ENCODE measurements at regions not wholly inside any gene's neighbourhood (a gene's known extent, or its start where the extent isn't known, plus 50 kb on each side); places are given as distances from the start of the nearest gene placed in this dataset.
A peak's percentile ranks its signal among the peaks of the same experiment; 100 is the strongest.
"Not testable (repeated sequence)": the region's sequence is repeated elsewhere in the genome, so short reads cannot be mapped to it uniquely, and the experiment has no call there.

GRCh38 chr15:22715133-22715845 lies 71.2 kb upstream of the NIPA1 start:
- DNase-seq (ENCODE audit: low read depth in 1 of 2, low spot score in 2 of 2), result peak in 1 of 2 experiments; percentile 48

GRCh38 chr15:22719980-22720379 lies 66.5 kb upstream of the NIPA1 start:
- H3K4ac ChIP-seq (replicated peaks; ENCODE audit: insufficient read length, low read depth, low read length); POLR2A ChIA-PET (ENCODE audit: partially characterized antibody); H3K27ac ChIP-seq (ENCODE audit: low read depth, low read length); H3K27me3 ChIP-seq (replicated peaks in 1 of 4; ENCODE audit: control insufficient read depth in 3 of 4, extremely low read depth in 1 of 4, insufficient read depth in 3 of 4, low read length in 3 of 4); H4K91ac ChIP-seq (replicated peaks; ENCODE audit: insufficient read length, low read length); H3K4me3 ChIP-seq (ENCODE audit: extremely low read depth in 1 of 4, insufficient read depth in 2 of 4, low read depth in 3 of 4, low read length in 4 of 4); H3K79me1 ChIP-seq (ENCODE audit: low read depth, low read length); H3K9ac ChIP-seq (replicated peaks in 1 of 4; ENCODE audit: extremely low read depth in 1 of 4, low read depth in 3 of 4, low read length in 3 of 4); H2AK5ac ChIP-seq (ENCODE audit: low read depth, low read length); H3K23ac ChIP-seq (ENCODE audit: insufficient read length); H3K56ac ChIP-seq (replicated peaks; ENCODE audit: insufficient read length, low read depth, low read length); H4K5ac ChIP-seq (ENCODE audit: insufficient read length, low read depth, low read length); H2AFZ ChIP-seq (ENCODE audit: low read length); H2BK20ac ChIP-seq (ENCODE audit: low read length); H3K79me2 ChIP-seq (ENCODE audit: control insufficient read depth in 1 of 2, insufficient read depth in 2 of 2, low read length in 2 of 2); H4K20me1 ChIP-seq (replicated peaks in 1 of 2; ENCODE audit: control insufficient read depth in 1 of 2, insufficient read depth in 2 of 2, low read length in 2 of 2); H3K36me3 ChIP-seq (ENCODE audit: control insufficient read depth in 2 of 4, insufficient read depth in 4 of 4, low read length in 3 of 4); H3K14ac ChIP-seq (ENCODE audit: insufficient read length); H3K4me1 ChIP-seq (replicated peaks in 1 of 4; ENCODE audit: control insufficient read depth in 3 of 4, insufficient read depth in 4 of 4, low read length in 3 of 4); H3K23me2 ChIP-seq (ENCODE audit: low read depth, low read length); H2BK5ac ChIP-seq (ENCODE audit: low read depth, low read length); H2BK120ac ChIP-seq (replicated peaks; ENCODE audit: low read depth, low read length); H3K18ac ChIP-seq (ENCODE audit: extremely low read depth, low read length); H2BK15ac ChIP-seq (ENCODE audit: low read length); H3K4me2 ChIP-seq (ENCODE audit: insufficient read depth in 1 of 2, low read depth in 2 of 2, low read length in 2 of 2); DNase-seq (ENCODE audit: low read depth in 1 of 2, low spot score in 2 of 2); H3K9me3 ChIP-seq (ENCODE audit: insufficient read depth in 2 of 2, low read depth in 1 of 2, low read length in 1 of 2); FAIRE-seq; H4K8ac ChIP-seq (ENCODE audit: extremely low read depth, insufficient read depth, low read length); H2BK12ac ChIP-seq (ENCODE audit: low read depth, low read length): not testable (repeated sequence)
- CTCF ChIA-PET (ENCODE audit: partially characterized antibody), result interaction anchor here (1.1 kb wide), 1 partner anchor 59 kb away, joined by 3 read pairs; no protein-coding TSS in a partner anchor
- WGBS, 2 experiments (ENCODE audit: extremely low coverage in 1 of 2, insufficient coverage in 1 of 2, insufficient read length in 1 of 2, insufficient replicate concordance in 2 of 2, low coverage in 1 of 2, low lambda C conversion rate in 2 of 2, missing lambda C conversion rate in 1 of 2), result 95% methylated on average over 1 of the region's 1 CpG; no CpG with 5 or more reads in 1 of the 2 experiments

More at GRCh38 chr15:22715133-22715845, 71.2 kb upstream of the NIPA1 start:
- H3K36me3 ChIP-seq (ENCODE audit: control insufficient read depth in 2 of 4, insufficient read depth in 4 of 4, low read length in 3 of 4); H3K18ac ChIP-seq (ENCODE audit: extremely low read depth, low read length); H3K14ac ChIP-seq (ENCODE audit: insufficient read length); H4K5ac ChIP-seq (ENCODE audit: insufficient read length, low read depth, low read length); H3K4me1 ChIP-seq (replicated peaks in 1 of 4; ENCODE audit: control insufficient read depth in 3 of 4, insufficient read depth in 4 of 4, low read length in 3 of 4); H3K4me2 ChIP-seq (ENCODE audit: insufficient read depth in 1 of 2, low read depth in 2 of 2, low read length in 2 of 2); H4K8ac ChIP-seq (ENCODE audit: extremely low read depth, insufficient read depth, low read length); H2BK5ac ChIP-seq (ENCODE audit: low read depth, low read length); H2BK12ac ChIP-seq (ENCODE audit: low read depth, low read length); H3K27me3 ChIP-seq (replicated peaks in 1 of 4; ENCODE audit: control insufficient read depth in 3 of 4, extremely low read depth in 1 of 4, insufficient read depth in 3 of 4, low read length in 3 of 4); H4K20me1 ChIP-seq (replicated peaks in 1 of 2; ENCODE audit: control insufficient read depth in 1 of 2, insufficient read depth in 2 of 2, low read length in 2 of 2); H4K91ac ChIP-seq (replicated peaks; ENCODE audit: insufficient read length, low read length); H3K9ac ChIP-seq (replicated peaks in 1 of 4; ENCODE audit: extremely low read depth in 1 of 4, low read depth in 3 of 4, low read length in 3 of 4); H2BK20ac ChIP-seq (ENCODE audit: low read length); H3K9me3 ChIP-seq (ENCODE audit: insufficient read depth in 2 of 2, low read depth in 1 of 2, low read length in 1 of 2); CTCF ChIA-PET (ENCODE audit: partially characterized antibody); H3K79me1 ChIP-seq (ENCODE audit: low read depth, low read length); H2BK15ac ChIP-seq (ENCODE audit: low read length); H3K79me2 ChIP-seq (ENCODE audit: control insufficient read depth in 1 of 2, insufficient read depth in 2 of 2, low read length in 2 of 2); H3K56ac ChIP-seq (replicated peaks; ENCODE audit: insufficient read length, low read depth, low read length); H2AFZ ChIP-seq (ENCODE audit: low read length); H3K27ac ChIP-seq (ENCODE audit: low read depth, low read length); FAIRE-seq; H3K23ac ChIP-seq (ENCODE audit: insufficient read length); H3K4me3 ChIP-seq (ENCODE audit: extremely low read depth in 1 of 4, insufficient read depth in 2 of 4, low read depth in 3 of 4, low read length in 4 of 4); POLR2A ChIA-PET (ENCODE audit: partially characterized antibody); H2AK5ac ChIP-seq (ENCODE audit: low read depth, low read length); H3K23me2 ChIP-seq (ENCODE audit: low read depth, low read length); H2BK120ac ChIP-seq (replicated peaks; ENCODE audit: low read depth, low read length); H3K4ac ChIP-seq (replicated peaks; ENCODE audit: insufficient read length, low read depth, low read length): not testable (repeated sequence)
- 76% methylated on average over 14 of the region's 32 CpGs; no CpG with 5 or more reads in 1 of the 2 experiments for WGBS, 2 experiments (ENCODE audit: extremely low coverage in 1 of 2, insufficient coverage in 1 of 2, insufficient read length in 1 of 2, insufficient replicate concordance in 2 of 2, low coverage in 1 of 2, low lambda C conversion rate in 2 of 2, missing lambda C conversion rate in 1 of 2)

All from H1 (cell line).